Astrocyte of the cerebellum (primary cell): ENCODE measurements at regions not wholly inside any gene's neighbourhood (a gene's known extent, or its start where the extent isn't known, plus 50 kb on each side); places are given as distances from the start of the nearest gene placed in this dataset.

Experiments
- DNase-seq: peaks from one replicate; pipeline ENCODE4 v3.0.0-alpha.2; 2011; ENCODE audit warnings: low read depth
- H3K4me3 ChIP-seq: 2 replicates; pipeline ENCODE4 v1.5.1; 2011; ENCODE audit warnings: mild to moderate bottlenecking, low read depth, low read length, moderate library complexity
- CTCF ChIP-seq: IDR thresholded peaks from 2 replicates; pipeline ENCODE4 v1.5.1; 2012; ENCODE audit warnings: low read length, low read depth, moderate library complexity, mild to moderate bottlenecking; ENCODE audit errors: missing control alignments
- in situ Hi-C: cut with HindIII; loops from 2 replicates; pipeline ENCODE4 v1.10.0; 2017; ENCODE audit warnings: low sequenced_read_pairs

DNA sequence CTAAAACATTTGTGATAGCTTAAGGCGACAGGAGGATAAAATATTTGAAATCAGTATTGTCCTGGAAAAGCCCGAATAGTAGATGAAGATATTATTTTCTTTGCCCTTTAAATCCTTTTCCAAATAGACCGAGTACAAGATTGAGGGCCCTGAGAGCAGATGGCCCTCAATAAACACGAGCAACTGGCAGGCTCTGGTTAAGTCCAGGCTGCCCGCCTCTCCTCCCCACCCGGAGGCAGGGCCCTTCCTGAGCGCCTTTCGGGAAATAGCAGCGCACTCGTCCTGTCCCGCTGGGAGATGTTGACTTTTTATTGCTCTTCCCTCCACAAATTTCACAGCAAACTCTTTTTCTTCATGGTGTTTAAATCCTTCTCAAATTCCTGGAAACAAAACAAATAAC is 50.8 kb upstream of the MAX start:
- H3K4me3 ChIP-seq: no peak overlapping the region
- no peak for DNase-seq
- no peak for TF ChIP-seq CTCF
- in situ Hi-C loops: loop anchor here (25.0 kb wide), 1 partner anchor 809 kb away; no protein-coding TSS in a partner anchor

DNA sequence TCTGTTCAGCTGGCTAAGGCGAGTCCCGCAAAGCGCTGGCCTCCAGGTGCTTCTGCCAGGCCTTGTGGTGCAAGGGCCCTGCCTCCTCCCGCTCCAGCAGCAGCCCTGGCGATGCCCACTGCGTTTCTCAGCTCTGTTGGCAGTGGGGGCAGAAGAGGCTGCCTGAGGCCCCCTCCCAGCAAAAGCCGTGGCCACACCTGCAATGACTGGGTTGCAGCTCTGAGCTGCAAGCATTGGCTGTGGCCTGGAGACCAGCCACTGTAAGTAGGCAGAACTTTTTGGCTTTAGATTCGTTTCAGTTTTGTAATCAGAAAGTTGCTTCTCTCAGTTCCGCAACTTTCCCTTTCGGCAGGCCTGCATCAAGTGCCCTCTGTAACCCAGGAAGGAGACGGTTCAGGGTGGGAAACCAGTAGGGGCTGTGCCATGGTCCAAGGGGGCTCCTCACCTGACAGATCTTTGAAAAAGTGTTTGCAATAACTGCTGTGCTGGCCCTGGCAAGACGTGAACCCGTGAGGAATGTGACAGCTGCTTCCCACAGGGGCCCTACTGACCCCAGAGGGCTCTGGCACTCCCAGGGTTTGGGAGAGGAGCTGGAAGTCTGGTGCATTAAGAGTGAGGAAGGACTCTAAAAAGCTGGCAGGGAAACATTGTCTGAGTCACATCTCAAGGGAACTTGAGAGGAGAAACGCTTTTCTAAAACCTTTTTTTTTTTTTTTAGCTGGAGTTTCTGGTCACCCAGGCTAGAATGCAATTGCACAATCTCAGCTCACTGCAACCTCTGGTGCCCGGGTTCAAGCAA is 54.5 kb upstream of the MAX start:
- TF ChIP-seq CTCF: no peak
- H3K4me3 ChIP-seq: no peak overlapping the region
- in situ Hi-C loops: loop anchor here (25.0 kb wide), 1 partner anchor 806 kb away; no protein-coding TSS in a partner anchor
- peak; percentile 71 for DNase-seq

GRCh38 chr14:65159281-65160062 is 57.2 kb upstream of the MAX start:
- no peak for TF ChIP-seq CTCF
- DNase-seq: no peak
- in situ Hi-C loops: loop anchor here (25.0 kb wide), 1 partner anchor 803 kb away; no protein-coding TSS in a partner anchor
- H3K4me3 ChIP-seq: no peak overlapping the region

DNA sequence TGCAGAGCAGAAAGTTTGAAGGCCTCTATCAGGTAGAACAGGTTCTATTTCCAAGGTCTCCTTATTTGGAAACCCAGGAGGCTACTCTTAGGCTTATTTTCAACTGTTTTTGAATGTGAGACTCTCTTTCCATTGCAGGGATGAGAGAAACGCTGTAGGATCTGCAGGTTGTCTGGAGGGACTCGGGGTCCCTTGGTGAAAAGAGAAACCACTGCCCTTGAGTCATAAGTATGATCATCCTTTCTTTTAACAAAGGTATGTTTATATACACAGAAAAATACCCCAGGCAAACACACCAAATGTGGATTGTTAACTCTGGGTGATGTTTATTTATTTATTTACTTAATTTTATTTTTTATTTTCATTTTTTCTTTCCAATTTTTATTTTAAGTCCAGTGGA is 57.8 kb upstream of the MAX start:
- no peak for DNase-seq
- in situ Hi-C loops: loop anchor here (25.0 kb wide), 1 partner anchor 802 kb away; no protein-coding TSS in a partner anchor
- H3K4me3 ChIP-seq: no peak overlapping the region
- TF ChIP-seq CTCF: no peak

DNA sequence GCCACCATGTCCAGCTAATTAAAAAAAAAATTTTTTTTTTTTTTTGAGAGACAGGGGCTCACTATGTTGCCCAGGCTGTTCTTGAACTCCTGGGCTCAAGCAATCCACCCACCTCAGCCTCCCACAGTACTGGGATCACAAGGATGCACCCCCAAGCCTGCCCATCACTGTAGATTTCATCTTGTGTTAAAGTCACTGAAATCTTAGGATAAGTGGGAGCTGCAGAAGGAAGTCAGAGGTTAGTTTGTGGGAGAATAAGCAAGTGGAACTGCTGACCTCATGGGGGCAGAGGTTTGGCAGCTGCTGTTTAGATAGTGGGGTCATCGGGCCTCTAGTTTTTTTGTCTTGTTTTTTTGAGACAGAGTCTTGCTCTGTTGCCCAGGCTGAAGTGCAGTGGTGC is 59.7 kb upstream of the MAX start:
- TF ChIP-seq CTCF: no peak
- DNase-seq: no peak
- no peak overlapping the region for H3K4me3 ChIP-seq
- in situ Hi-C loops: loop anchor here (25.0 kb wide), 1 partner anchor 800 kb away; no protein-coding TSS in a partner anchor

DNA sequence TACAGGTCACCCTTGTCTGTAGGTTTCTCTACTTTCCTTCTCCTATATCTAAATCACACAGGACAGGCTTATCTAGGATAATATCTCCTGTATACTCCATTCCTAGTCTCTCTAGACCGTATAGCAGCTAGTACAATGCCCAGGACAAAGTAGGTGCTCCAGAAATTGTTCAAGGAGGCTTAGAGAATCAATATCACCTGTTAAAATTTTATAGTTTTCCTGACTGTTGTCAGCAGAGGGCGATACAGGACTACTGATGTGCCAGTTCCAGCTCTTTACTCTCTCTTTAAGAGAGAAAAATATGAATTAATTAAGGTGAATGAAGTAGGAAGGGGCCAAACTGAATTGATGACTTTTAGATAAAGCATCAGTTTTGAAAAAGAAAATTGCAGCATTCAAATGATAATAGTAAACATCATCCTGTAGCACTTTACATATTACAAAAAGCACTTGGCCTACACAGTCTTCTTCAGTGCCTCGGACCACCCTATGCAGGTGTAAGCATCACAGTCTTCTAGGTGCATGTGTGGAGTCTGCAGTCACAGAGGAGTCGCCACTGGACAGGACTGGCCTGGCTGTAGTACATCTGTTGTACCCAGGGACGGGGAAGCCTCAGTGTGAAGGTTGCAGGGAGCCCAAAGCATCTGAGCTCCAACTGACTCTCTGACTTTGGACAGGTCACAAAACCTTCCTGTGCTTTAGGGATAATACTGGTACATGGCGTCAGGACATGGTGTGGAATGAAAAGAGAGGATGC is 61.9 kb upstream of the MAX start:
- H3K4me3 ChIP-seq: no peak overlapping the region
- DNase-seq: peak; percentile 62
- TF ChIP-seq CTCF: peak; percentile 60
- in situ Hi-C loops: loop anchor here (25.0 kb wide), 1 partner anchor 798 kb away; no protein-coding TSS in a partner anchor
